IPS-NIHi7 (cell line): ENCODE measurements at regions not wholly inside any gene's neighbourhood (a gene's known extent, or its start where the extent isn't known, plus 50 kb on each side); places are given as distances from the start of the nearest gene placed in this dataset.

Experiments used
- DNase-seq: peaks from one replicate; pipeline ENCODE4 v3.0.0; 2012; ENCODE audit warnings: mixed read lengths; ENCODE audit errors: extremely low spot score

- DNase-seq, result no peak
Observed at GRCh38 chr12:61896436-61896835, 363.8 kb upstream of the USP15 start.

- no peak for DNase-seq
Observed at GRCh38 chr12:61902403-61902802, 357.8 kb upstream of the USP15 start.

- no peak for DNase-seq
Observed at GRCh38 chr12:61911113-61911512, 349.1 kb upstream of the USP15 start.

- no peak for DNase-seq
Observed at GRCh38 chr12:61915420-61915819, 344.8 kb upstream of the USP15 start.

GRCh38 chr12:61916831-61917230, 343.4 kb upstream of the USP15 start:
- peak; percentile 20 for DNase-seq

GRCh38 chr12:61919686-61920085, 340.5 kb upstream of the USP15 start:
- DNase-seq, result no peak

- no peak for DNase-seq
Observed at GRCh38 chr12:61920230-61920629, 340.0 kb upstream of the USP15 start.

GRCh38 chr12:61923152-61923551, 337.1 kb upstream of the USP15 start:
- DNase-seq, result no peak

- no peak for DNase-seq
Observed at GRCh38 chr12:61934564-61934963, 325.6 kb upstream of the USP15 start.

GRCh38 chr12:61939977-61940376, 320.2 kb upstream of the USP15 start:
- DNase-seq, result no peak

GRCh38 chr12:61956545-61956944, 303.7 kb upstream of the USP15 start:
- no peak for DNase-seq

- no peak for DNase-seq
Observed at GRCh38 chr12:61974461-61974860, 285.7 kb upstream of the USP15 start.

GRCh38 chr12:61985830-61986229, 274.4 kb upstream of the USP15 start:
- DNase-seq, result no peak

- DNase-seq, result no peak
Observed at GRCh38 chr12:61987173-61987572, 273.0 kb upstream of the USP15 start.

GRCh38 chr12:61991661-61992060, 268.5 kb upstream of the USP15 start:
- no peak for DNase-seq

GRCh38 chr12:61993734-61994345, 266.4 kb upstream of the USP15 start:
- DNase-seq, result peak; percentile 55

GRCh38 chr12:61996717-61997116, 263.5 kb upstream of the USP15 start:
- no peak for DNase-seq

GRCh38 chr12:61998791-61999190, 261.4 kb upstream of the USP15 start:
- no peak for DNase-seq

- no peak for DNase-seq
Observed at GRCh38 chr12:61999311-61999710, 260.9 kb upstream of the USP15 start.

GRCh38 chr12:62001424-62001823, 258.8 kb upstream of the USP15 start:
- DNase-seq, result no peak

- no peak for DNase-seq
Observed at GRCh38 chr12:62003226-62003625, 257.0 kb upstream of the USP15 start.

- DNase-seq, result no peak
Observed at GRCh38 chr12:62003701-62004100, 256.5 kb upstream of the USP15 start.

- DNase-seq, result no peak
Observed at GRCh38 chr12:62005615-62006014, 254.6 kb upstream of the USP15 start.

- DNase-seq, result peak; percentile 60
Observed at GRCh38 chr12:62006076-62006732, 254.0 kb upstream of the USP15 start.
